ENCODE measurements at regions not wholly inside any gene's neighbourhood (a gene's known extent, or its start where the extent isn't known, plus 50 kb on each side); places are given as distances from the start of the nearest gene placed in this dataset.

DNA sequence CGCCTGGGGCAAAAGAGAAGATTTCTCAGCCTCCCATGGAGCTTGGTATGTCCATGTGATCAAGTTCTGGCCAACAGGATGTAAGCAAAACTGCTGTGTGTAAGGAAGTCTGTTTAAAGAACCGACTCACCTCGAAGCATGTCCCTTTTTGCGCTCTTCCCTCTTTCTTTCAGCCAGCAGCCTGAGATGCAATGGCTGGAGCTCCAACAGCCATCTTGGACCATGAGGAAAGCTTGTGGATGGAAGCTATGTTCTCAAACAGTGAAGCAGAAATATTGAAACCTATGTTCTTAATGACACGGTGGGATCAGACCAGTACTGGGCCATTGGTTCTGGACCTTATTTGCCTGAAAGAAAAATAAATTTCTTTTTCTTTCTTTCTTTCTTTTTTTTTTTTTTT lies 82.3 kb upstream of the SLC24A4 start:
- TF ChIP-seq CTCF (optimal IDR thresholded peaks at IDR 0.05 in 1 of 3, IDR thresholded peaks at IDR 0.05 in 1 of 3, conservative IDR thresholded peaks at IDR 0.05 in 1 of 3; ENCODE audit: extremely low read depth in 1 of 3, insufficient read depth in 2 of 3, low read length in 3 of 3) (no peak), EZH2 (IDR thresholded peaks at IDR 0.05; ENCODE audit: low read length) (no peak)
